ENCODE measurements at regions not wholly inside any gene's neighbourhood (a gene's known extent, or its start where the extent isn't known, plus 50 kb on each side); places are given as distances from the start of the nearest gene placed in this dataset.

DNA sequence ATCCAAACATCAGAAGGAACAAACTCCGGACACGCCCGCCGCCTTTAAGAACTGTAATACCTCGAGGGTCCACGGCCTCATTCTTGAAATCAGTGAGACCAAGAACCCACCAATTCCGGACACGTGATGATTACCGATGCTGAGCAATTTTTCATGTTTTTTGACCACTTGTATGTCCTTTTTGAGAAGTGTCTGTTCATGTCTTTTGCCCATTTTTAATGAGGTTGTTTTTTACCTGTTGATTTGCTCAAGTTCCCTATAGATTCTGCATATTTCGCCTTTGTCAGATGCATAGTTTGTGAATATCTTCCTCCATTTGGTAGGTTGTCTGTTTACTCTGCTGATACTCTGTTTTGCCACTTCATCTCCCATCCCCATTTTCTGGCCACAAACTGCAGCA lies 150.4 kb downstream of the IRS1 start:
- Histone ChIP-seq H3K4me1 (ENCODE audit: insufficient read depth, low read length) (peaks cover 53% of the 10 kb centered on the region), H3K9ac (ENCODE audit: insufficient read depth, low read depth, low read length) (no peak overlapping the region), H3K27ac (ENCODE audit: extremely low read length, insufficient read depth, low read length) (no peak overlapping the region), H4K20me1 (ENCODE audit: insufficient read depth, low read length) (no peaks in the 10 kb centered on the region), H3K27me3 (ENCODE audit: control insufficient read depth in 1 of 2, insufficient read depth in 2 of 2, low read length in 2 of 2) (no peaks in the 10 kb centered on the region), H3K4me2 (ENCODE audit: low read depth, low read length) (no peak overlapping the region), H3K79me2 (ENCODE audit: insufficient read depth, low read length) (no peaks in the 10 kb centered on the region), H3K9me3 (ENCODE audit: low read length) (peaks cover 7% of the 10 kb centered on the region), H3K4me3 (replicated peaks in 1 of 3; ENCODE audit: insufficient read depth in 1 of 3, low read depth in 2 of 3, low read length in 3 of 3) (no peak overlapping the region), H2AFZ (ENCODE audit: low read length) (no peak overlapping the region), H3K36me3 (replicated peaks in 1 of 2; ENCODE audit: control insufficient read depth in 1 of 2, insufficient read depth in 2 of 2, low read length in 2 of 2) (no peaks in the 10 kb centered on the region)
- no TSS peak for BruUV-seq (replicated peaks)
- WGBS (ENCODE audit: low lambda C conversion rate) = 93% methylated on average over 10 of the region's 10 CpGs
- ATAC-seq (no peak), FAIRE-seq (no peak), DNase-seq (ENCODE audit: low spot score) (no peak)
- POLR2A ChIA-PET = no interaction called here
- intact Hi-C loops (cut with micrococcal nuclease; ENCODE audit: unreplicated experiment) (no loop called here), in situ Hi-C loops (cut with HindIII; ENCODE audit: extremely low pct_ligation_motif_present, low pct_unique_long_range_greater_than_20kb) (no loop called here)
- CTCF ChIA-PET (ENCODE audit: low intra/inter-chr PET ratio, low total read pairs) = no interaction called here
- TF ChIP-seq PRPF4 (IDR thresholded peaks at IDR 0.05; ENCODE audit: low read depth, low read length, poor library complexity, severe bottlenecking) = no peak
- TF ChIP-seq THYN1 (CRISPR knock-in tag; IDR thresholded peaks at IDR 0.05; ENCODE audit: borderline replicate concordance, low read depth) = 0 out of 2 replicates have a peak, but pooled peaks have one; percentile 59
- TF ChIP-seq, protein P1, sequence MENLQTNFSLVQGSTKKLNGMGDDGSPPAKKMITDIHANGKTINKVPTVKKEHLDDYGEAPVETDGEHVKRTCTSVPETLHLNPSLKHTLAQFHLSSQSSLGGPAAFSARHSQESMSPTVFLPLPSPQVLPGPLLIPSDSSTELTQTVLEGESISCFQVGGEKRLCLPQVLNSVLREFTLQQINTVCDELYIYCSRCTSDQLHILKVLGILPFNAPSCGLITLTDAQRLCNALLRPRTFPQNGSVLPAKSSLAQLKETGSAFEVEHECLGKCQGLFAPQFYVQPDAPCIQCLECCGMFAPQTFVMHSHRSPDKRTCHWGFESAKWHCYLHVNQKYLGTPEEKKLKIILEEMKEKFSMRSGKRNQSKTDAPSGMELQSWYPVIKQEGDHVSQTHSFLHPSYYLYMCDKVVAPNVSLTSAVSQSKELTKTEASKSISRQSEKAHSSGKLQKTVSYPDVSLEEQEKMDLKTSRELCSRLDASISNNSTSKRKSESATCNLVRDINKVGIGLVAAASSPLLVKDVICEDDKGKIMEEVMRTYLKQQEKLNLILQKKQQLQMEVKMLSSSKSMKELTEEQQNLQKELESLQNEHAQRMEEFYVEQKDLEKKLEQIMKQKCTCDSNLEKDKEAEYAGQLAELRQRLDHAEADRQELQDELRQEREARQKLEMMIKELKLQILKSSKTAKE (CRISPR knock-in tag; IDR thresholded peaks at IDR 0.05; ENCODE audit: borderline replicate concordance) = no peak
- 0 out of 2 replicates have a peak, but pooled peaks have one; percentile 19 for TF ChIP-seq MED1 (CRISPR knock-in tag; IDR thresholded peaks at IDR 0.05)
- TF ChIP-seq, protein P2, sequence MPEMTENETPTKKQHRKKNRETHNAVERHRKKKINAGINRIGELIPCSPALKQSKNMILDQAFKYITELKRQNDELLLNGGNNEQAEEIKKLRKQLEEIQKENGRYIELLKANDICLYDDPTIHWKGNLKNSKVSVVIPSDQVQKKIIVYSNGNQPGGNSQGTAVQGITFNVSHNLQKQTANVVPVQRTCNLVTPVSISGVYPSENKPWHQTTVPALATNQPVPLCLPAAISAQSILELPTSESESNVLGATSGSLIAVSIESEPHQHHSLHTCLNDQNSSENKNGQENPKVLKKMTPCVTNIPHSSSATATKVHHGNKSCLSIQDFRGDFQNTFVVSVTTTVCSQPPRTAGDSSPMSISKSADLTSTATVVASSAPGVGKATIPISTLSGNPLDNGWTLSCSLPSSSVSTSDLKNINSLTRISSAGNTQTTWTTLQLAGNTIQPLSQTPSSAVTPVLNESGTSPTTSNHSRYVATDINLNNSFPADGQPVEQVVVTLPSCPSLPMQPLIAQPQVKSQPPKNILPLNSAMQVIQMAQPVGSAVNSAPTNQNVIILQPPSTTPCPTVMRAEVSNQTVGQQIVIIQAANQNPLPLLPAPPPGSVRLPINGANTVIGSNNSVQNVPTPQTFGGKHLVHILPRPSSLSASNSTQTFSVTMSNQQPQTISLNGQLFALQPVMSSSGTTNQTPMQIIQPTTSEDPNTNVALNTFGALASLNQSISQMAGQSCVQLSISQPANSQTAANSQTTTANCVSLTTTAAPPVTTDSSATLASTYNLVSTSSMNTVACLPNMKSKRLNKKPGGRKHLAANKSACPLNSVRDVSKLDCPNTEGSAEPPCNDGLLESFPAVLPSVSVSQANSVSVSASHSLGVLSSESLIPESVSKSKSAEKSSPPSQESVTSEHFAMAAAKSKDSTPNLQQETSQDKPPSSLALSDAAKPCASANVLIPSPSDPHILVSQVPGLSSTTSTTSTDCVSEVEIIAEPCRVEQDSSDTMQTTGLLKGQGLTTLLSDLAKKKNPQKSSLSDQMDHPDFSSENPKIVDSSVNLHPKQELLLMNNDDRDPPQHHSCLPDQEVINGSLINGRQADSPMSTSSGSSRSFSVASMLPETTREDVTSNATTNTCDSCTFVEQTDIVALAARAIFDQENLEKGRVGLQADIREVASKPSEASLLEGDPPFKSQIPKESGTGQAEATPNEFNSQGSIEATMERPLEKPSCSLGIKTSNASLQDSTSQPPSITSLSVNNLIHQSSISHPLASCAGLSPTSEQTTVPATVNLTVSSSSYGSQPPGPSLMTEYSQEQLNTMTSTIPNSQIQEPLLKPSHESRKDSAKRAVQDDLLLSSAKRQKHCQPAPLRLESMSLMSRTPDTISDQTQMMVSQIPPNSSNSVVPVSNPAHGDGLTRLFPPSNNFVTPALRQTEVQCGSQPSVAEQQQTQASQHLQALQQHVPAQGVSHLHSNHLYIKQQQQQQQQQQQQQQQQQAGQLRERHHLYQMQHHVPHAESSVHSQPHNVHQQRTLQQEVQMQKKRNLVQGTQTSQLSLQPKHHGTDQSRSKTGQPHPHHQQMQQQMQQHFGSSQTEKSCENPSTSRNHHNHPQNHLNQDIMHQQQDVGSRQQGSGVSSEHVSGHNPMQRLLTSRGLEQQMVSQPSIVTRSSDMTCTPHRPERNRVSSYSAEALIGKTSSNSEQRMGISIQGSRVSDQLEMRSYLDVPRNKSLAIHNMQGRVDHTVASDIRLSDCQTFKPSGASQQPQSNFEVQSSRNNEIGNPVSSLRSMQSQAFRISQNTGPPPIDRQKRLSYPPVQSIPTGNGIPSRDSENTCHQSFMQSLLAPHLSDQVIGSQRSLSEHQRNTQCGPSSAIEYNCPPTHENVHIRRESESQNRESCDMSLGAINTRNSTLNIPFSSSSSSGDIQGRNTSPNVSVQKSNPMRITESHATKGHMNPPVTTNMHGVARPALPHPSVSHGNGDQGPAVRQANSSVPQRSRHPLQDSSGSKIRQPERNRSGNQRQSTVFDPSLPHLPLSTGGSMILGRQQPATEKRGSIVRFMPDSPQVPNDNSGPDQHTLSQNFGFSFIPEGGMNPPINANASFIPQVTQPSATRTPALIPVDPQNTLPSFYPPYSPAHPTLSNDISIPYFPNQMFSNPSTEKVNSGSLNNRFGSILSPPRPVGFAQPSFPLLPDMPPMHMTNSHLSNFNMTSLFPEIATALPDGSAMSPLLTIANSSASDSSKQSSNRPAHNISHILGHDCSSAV (CRISPR knock-in tag; IDR thresholded peaks at IDR 0.05; ENCODE audit: borderline replicate concordance) = 0 out of 2 replicates have a peak, but pooled peaks have one; percentile 2
- TF ChIP-seq ZNF841 (CRISPR knock-in tag; IDR thresholded peaks at IDR 0.05; ENCODE audit: borderline replicate concordance) = 0 out of 2 replicates have a peak, but pooled peaks have one; percentile 29
- 0 out of 2 replicates have a peak, but pooled peaks have one; percentile 24 for TF ChIP-seq ZC3H13 (CRISPR knock-in tag; IDR thresholded peaks at IDR 0.05)
